OCI-LY7 (cell line): ENCODE measurements at regions not wholly inside any gene's neighbourhood (a gene's known extent, or its start where the extent isn't known, plus 50 kb on each side); places are given as distances from the start of the nearest gene placed in this dataset.

Source experiments
- CTCF ChIP-seq: fragments of 200-600 bp; sonication (generic); conservative IDR thresholded peaks from 2 replicates; pipeline ENCODE4 v1.5.1; 2014; ENCODE audit warnings: mild to moderate bottlenecking, antibody characterized with exemption, low read length, moderate library complexity, mixed read lengths
- EZH2phosphoT487 ChIP-seq: fragments of 200-600 bp; sonication (generic); IDR thresholded peaks from 2 replicates; pipeline ENCODE4 v1.6.1; 2018; ENCODE audit warnings: low read depth, borderline replicate concordance, mild to moderate bottlenecking, mixed run types, antibody characterized with exemption, low read length, moderate library complexity, mixed read lengths

- TF ChIP-seq CTCF (no peak), EZH2phosphoT487 (no peak)
Observed at GRCh38 chr17:55978578-55978977, 174.7 kb upstream of the ANKFN1 start.
